GM23338 (cell line): ENCODE measurements at regions not wholly inside any gene's neighbourhood (a gene's known extent, or its start where the extent isn't known, plus 50 kb on each side); places are given as distances from the start of the nearest gene placed in this dataset.

Experiments used
- CREB1 ChIP-seq: fragments of 250-450 bp; sonication (Bioruptor Pico); IDR thresholded peaks from 2 replicates; pipeline ENCODE4 v1.5.0; 2020; ENCODE audit warnings: low read depth, mild to moderate bottlenecking, moderate library complexity
- EZH2 ChIP-seq: fragments of 200-600 bp; sonication (generic); IDR thresholded peaks from one replicate; pipeline ENCODE4 v1.8.0; 2017; ENCODE audit warnings: antibody characterized with exemption, mild to moderate bottlenecking, low read depth; ENCODE audit not compliant: unreplicated experiment
- EZH2phosphoT487 ChIP-seq: fragments of 200-600 bp; sonication (generic); IDR thresholded peaks from one replicate; pipeline ENCODE4 v1.8.1; 2018; ENCODE audit warnings: antibody characterized with exemption; ENCODE audit not compliant: unreplicated experiment
- JUNB ChIP-seq: IDR thresholded peaks from one replicate; pipeline ENCODE4 v1.6.1; 2016; ENCODE audit warnings: antibody characterized with exemption; ENCODE audit not compliant: unreplicated experiment
- POLR2AphosphoS5 ChIP-seq: IDR thresholded peaks from 2 replicates; pipeline ENCODE4 v1.6.1; 2016; ENCODE audit warnings: antibody characterized with exemption, low read depth
- STAT1 ChIP-seq: IDR thresholded peaks from one replicate; pipeline ENCODE4 v1.6.1; 2016; ENCODE audit warnings: antibody characterized with exemption; ENCODE audit not compliant: unreplicated experiment
- TF ChIP-seq, protein P1 (sequence below), 2 experiments: fragments of 200-600 bp in 1 of 2; sonication (generic) in 1 of 2; conservative IDR thresholded peaks; 2 replicates each; pipeline versions ENCODE4 v1.5.1 to v1.6.1; 2016 to 2017; ENCODE audit warnings: antibody characterized with exemption in 2 of 2, low read depth in 2 of 2, mild to moderate bottlenecking in 2 of 2, moderate library complexity in 1 of 2

- TF ChIP-seq, protein P1, sequence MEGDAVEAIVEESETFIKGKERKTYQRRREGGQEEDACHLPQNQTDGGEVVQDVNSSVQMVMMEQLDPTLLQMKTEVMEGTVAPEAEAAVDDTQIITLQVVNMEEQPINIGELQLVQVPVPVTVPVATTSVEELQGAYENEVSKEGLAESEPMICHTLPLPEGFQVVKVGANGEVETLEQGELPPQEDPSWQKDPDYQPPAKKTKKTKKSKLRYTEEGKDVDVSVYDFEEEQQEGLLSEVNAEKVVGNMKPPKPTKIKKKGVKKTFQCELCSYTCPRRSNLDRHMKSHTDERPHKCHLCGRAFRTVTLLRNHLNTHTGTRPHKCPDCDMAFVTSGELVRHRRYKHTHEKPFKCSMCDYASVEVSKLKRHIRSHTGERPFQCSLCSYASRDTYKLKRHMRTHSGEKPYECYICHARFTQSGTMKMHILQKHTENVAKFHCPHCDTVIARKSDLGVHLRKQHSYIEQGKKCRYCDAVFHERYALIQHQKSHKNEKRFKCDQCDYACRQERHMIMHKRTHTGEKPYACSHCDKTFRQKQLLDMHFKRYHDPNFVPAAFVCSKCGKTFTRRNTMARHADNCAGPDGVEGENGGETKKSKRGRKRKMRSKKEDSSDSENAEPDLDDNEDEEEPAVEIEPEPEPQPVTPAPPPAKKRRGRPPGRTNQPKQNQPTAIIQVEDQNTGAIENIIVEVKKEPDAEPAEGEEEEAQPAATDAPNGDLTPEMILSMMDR (conservative IDR thresholded peaks at IDR 0.05; ENCODE audit: low read depth in 2 of 2): no peak
- TF ChIP-seq EZH2 (no peak), POLR2AphosphoS5 (no peak), JUNB (no peak), CREB1 (CRISPR knock-in tag) (no peak), STAT1 (no peak), EZH2phosphoT487 (no peak)
These were observed 94.1 kb upstream of the SLC7A1 start for GRCh38 chr13:29689548-29689947.
